H9 (cell line): ENCODE measurements at regions not wholly inside any gene's neighbourhood (a gene's known extent, or its start where the extent isn't known, plus 50 kb on each side); places are given as distances from the start of the nearest gene placed in this dataset.

Experiments used
- DNase-seq: peaks from one replicate; pipeline ENCODE4 v3.0.0-alpha.2; 2017
- H2AFZ ChIP-seq: one replicate; pipeline ENCODE4 v1.6.1; 2013; ENCODE audit warnings: mild to moderate bottlenecking, low read length, control low read depth, moderate library complexity
- H2AK5ac ChIP-seq: 2 replicates; pipeline ENCODE4 v1.6.1; 2013; ENCODE audit warnings: low read length, control low read depth, mixed read lengths; ENCODE audit not compliant: insufficient read length
- H2BK120ac ChIP-seq: one replicate; pipeline ENCODE4 v1.6.1; 2013; ENCODE audit warnings: low read depth, mild to moderate bottlenecking, low read length, control low read depth, inconsistent platforms; ENCODE audit not compliant: poor library complexity, severe bottlenecking
- H2BK12ac ChIP-seq: 2 replicates; pipeline ENCODE4 v1.6.1; 2013; ENCODE audit warnings: low read length, control low read depth, mixed read lengths, low read depth; ENCODE audit not compliant: insufficient read length
- H2BK15ac ChIP-seq: 2 replicates; pipeline ENCODE4 v1.6.1; 2013; ENCODE audit warnings: low read depth, low read length, control low read depth
- H2BK20ac ChIP-seq: one replicate; pipeline ENCODE4 v1.6.1; 2013; ENCODE audit warnings: low read depth, mild to moderate bottlenecking, low read length, control low read depth, inconsistent platforms; ENCODE audit not compliant: poor library complexity, severe bottlenecking
- H2BK5ac ChIP-seq: 2 replicates; pipeline ENCODE4 v1.6.1; 2013; ENCODE audit warnings: low read length, control low read depth, mixed read lengths; ENCODE audit not compliant: insufficient read length
- H3K14ac ChIP-seq: 2 replicates; pipeline ENCODE4 v1.6.1; 2013; ENCODE audit warnings: low read length, control low read depth; ENCODE audit not compliant: insufficient read depth
- H3K18ac ChIP-seq: 2 replicates; pipeline ENCODE4 v1.6.1; 2013; ENCODE audit warnings: low read depth, mild to moderate bottlenecking, mixed read lengths, low read length, control low read depth; ENCODE audit not compliant: insufficient read length
- H3K23ac ChIP-seq: 2 replicates; pipeline ENCODE4 v1.6.1; 2013; ENCODE audit warnings: low read length, control low read depth, mixed read lengths, low read depth; ENCODE audit not compliant: insufficient read length
- H3K23me2 ChIP-seq: 2 replicates; pipeline ENCODE4 v1.6.1; 2013; ENCODE audit warnings: low read depth, mild to moderate bottlenecking, mixed read lengths, low read length, control low read depth; ENCODE audit not compliant: insufficient read length, poor library complexity, severe bottlenecking
- H3K27ac ChIP-seq: 2 replicates; pipeline ENCODE4 v1.5.1; 2013; ENCODE audit warnings: low read length, control low read depth, mixed read lengths, low read depth; ENCODE audit not compliant: insufficient read length
- H3K27me3 ChIP-seq: 2 replicates; pipeline ENCODE4 v1.6.1; 2013; ENCODE audit warnings: low read length, control low read depth, inconsistent platforms; ENCODE audit not compliant: insufficient read depth
- H3K4ac ChIP-seq: 2 replicates; pipeline ENCODE4 v1.6.1; 2013; ENCODE audit warnings: low read depth, mild to moderate bottlenecking, control low read depth, inconsistent platforms, low read length, moderate library complexity
- H3K4me1 ChIP-seq: 2 replicates; pipeline ENCODE4 v1.6.1; 2013; ENCODE audit warnings: low read length, control low read depth, inconsistent platforms; ENCODE audit not compliant: insufficient read depth
- H3K4me2 ChIP-seq: 2 replicates; pipeline ENCODE4 v1.6.1; 2013; ENCODE audit warnings: low read length, control low read depth, mixed read lengths; ENCODE audit not compliant: insufficient read length, insufficient read depth
- H3K56ac ChIP-seq: 2 replicates; pipeline ENCODE4 v1.6.1; 2013; ENCODE audit warnings: low read depth, mild to moderate bottlenecking, mixed read lengths, low read length, control low read depth; ENCODE audit not compliant: insufficient read length
- H3K79me1 ChIP-seq: 2 replicates; pipeline ENCODE4 v1.6.1; 2013; ENCODE audit warnings: low read depth, mild to moderate bottlenecking, moderate library complexity, low read length, control low read depth, inconsistent platforms; ENCODE audit not compliant: insufficient read depth, poor library complexity, severe bottlenecking
- H3K79me2 ChIP-seq: 2 replicates; pipeline ENCODE4 v1.6.1; 2013; ENCODE audit warnings: low read length, control low read depth, inconsistent platforms; ENCODE audit not compliant: insufficient read depth
- H3K9ac ChIP-seq: 2 replicates; pipeline ENCODE4 v1.6.1; 2013; ENCODE audit warnings: low read length, control low read depth, mixed read lengths; ENCODE audit not compliant: insufficient read length; ENCODE audit errors: extremely low read depth
- H3K9me3 ChIP-seq: one replicate; pipeline ENCODE4 v1.6.1; 2013; ENCODE audit warnings: low read depth, low read length, inconsistent platforms; ENCODE audit not compliant: control insufficient read depth
- H3T11ph ChIP-seq: one replicate; pipeline ENCODE4 v1.6.1; 2013; ENCODE audit warnings: mild to moderate bottlenecking, low read length, control low read depth, inconsistent platforms
- H4K20me1 ChIP-seq: one replicate; pipeline ENCODE4 v1.6.1; 2013; ENCODE audit not compliant: control insufficient read depth, insufficient read length, insufficient read depth
- H4K5ac ChIP-seq: 2 replicates; pipeline ENCODE4 v1.6.1; 2013; ENCODE audit warnings: low read depth, mild to moderate bottlenecking, mixed read lengths, low read length, control low read depth; ENCODE audit not compliant: insufficient read length
- H4K8ac ChIP-seq: replicated peaks from 2 replicates; pipeline ENCODE4 v1.6.1; 2013; ENCODE audit warnings: low read length, control low read depth, mixed read lengths, low read depth; ENCODE audit not compliant: insufficient read length
- H4K91ac ChIP-seq: 2 replicates; pipeline ENCODE4 v1.6.1; 2013; ENCODE audit warnings: low read depth, mild to moderate bottlenecking, moderate library complexity, mixed read lengths, low read length, control low read depth; ENCODE audit not compliant: insufficient read length
- H3K27ac Mint-ChIP-seq, 3 experiments: 2 replicates in 2 of 3; 3 replicates in 1 of 3; pipeline ENCODE4 v1.8.0; 2020 to 2021; ENCODE audit warnings: mixed read lengths in 3 of 3, mild to moderate bottlenecking in 1 of 3, moderate library complexity in 1 of 3
- H3K27me3 Mint-ChIP-seq: 2 replicates; pipeline ENCODE4 v1.8.0; 2021; ENCODE audit warnings: low read depth, mild to moderate bottlenecking, moderate library complexity, mixed read lengths
- H3K36me3 Mint-ChIP-seq, 3 experiments: 2 replicates in 2 of 3; 3 replicates in 1 of 3; pipeline ENCODE4 v1.8.0; 2020 to 2021; ENCODE audit warnings: low read depth in 3 of 3, mixed read lengths in 3 of 3; ENCODE audit not compliant: insufficient read depth in 1 of 3
- H3K4me1 Mint-ChIP-seq, 2 experiments: 2 replicates each; pipeline ENCODE4 v1.8.0; 2020; ENCODE audit warnings: mixed read lengths in 2 of 2
- H3K4me3 Mint-ChIP-seq, 2 experiments: 2 replicates in 1 of 2; 3 replicates in 1 of 2; pipeline ENCODE4 v1.8.0; 2020 to 2021; ENCODE audit warnings: mild to moderate bottlenecking in 2 of 2, mixed read lengths in 2 of 2, moderate library complexity in 1 of 2
- H3K9me3 Mint-ChIP-seq, 2 experiments: 2 replicates in 1 of 2; 3 replicates in 1 of 2; pipeline ENCODE4 v1.8.0; 2020; ENCODE audit warnings: mild to moderate bottlenecking in 2 of 2, mixed read lengths in 2 of 2, moderate library complexity in 1 of 2
- WGBS: extraction: QIAGEN DNeasy Blood & Tissue Kit; methylation state at CpG from one replicate; pipeline ENCODE4 v1.1.7; 2013; ENCODE audit warnings: missing lambda C conversion rate, low lambda C conversion rate, mixed read lengths; ENCODE audit not compliant: insufficient read length; ENCODE audit errors: extremely low coverage; 5-methylcytosine and 5-hydroxymethylcytosine counted together
- TF ChIP-seq, protein P1 (sequence below): fragments of 200-600 bp; sonication (generic); conservative IDR thresholded peaks from 3 replicates; pipeline ENCODE4 v1.8.0; 2021; ENCODE audit warnings: antibody characterized with exemption, mild to moderate bottlenecking

DNA sequence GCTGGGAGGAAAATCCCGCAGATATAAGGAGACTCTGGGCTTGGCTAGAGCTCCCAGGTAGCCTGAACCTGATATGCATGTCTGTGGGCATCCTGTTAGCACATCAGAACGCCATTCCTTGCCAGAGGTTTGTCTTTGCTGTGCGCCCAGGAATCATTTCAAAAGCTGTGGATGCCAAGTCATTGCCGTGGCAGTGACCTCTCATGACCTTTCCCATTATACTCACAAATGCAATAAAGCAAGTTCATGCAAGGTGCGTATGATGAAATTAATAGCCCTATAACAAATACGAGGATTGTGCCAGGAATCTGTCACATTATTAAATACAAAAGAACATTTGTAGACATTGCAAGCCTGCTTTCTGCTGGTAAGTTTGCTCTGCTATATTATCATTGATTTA is 229.1 kb upstream of the PELI2 start:
- H2BK120ac ChIP-seq = no peak overlapping the region
- H3K4ac ChIP-seq = no peak overlapping the region
- H3K23ac ChIP-seq = no peak overlapping the region
- no peak overlapping the region for H4K8ac ChIP-seq
- no peaks in the 10 kb centered on the region for H3K9me3 ChIP-seq
- no peak overlapping the region for H2BK12ac ChIP-seq
- H2BK15ac ChIP-seq = no peak overlapping the region
- H3K23me2 ChIP-seq = no peaks in the 10 kb centered on the region
- H3K4me1 ChIP-seq = peaks cover 2% of the 10 kb centered on the region
- no CpG with 5 or more reads among the region's 6 CpGs for WGBS
- H3K79me1 ChIP-seq = no peaks in the 10 kb centered on the region
- peaks cover 36 to 47% of the 10 kb centered on the region in 2 experiments for H3K4me1 Mint-ChIP-seq
- H4K91ac ChIP-seq = no peak overlapping the region
- H3K79me2 ChIP-seq = no peaks in the 10 kb centered on the region
- no peak overlapping the region for H2AK5ac ChIP-seq
- no peak overlapping the region for H3T11ph ChIP-seq
- no peak overlapping the region for H3K56ac ChIP-seq
- no peak overlapping the region for H4K5ac ChIP-seq
- peaks cover 0 to 4% (median 0%) of the 10 kb centered on the region in 3 experiments; a peak in 2 of 7 replicates for H3K36me3 Mint-ChIP-seq
- H3K14ac ChIP-seq = no peak overlapping the region
- no peaks in the 10 kb centered on the region for H3K9me3 Mint-ChIP-seq
- H3K4me2 ChIP-seq = no peak overlapping the region
- no peak overlapping the region for H3K9ac ChIP-seq
- H2BK20ac ChIP-seq = no peak overlapping the region
- no peaks in the 10 kb centered on the region for H3K27me3 ChIP-seq
- no peak overlapping the region for H3K27ac ChIP-seq
- no peak overlapping the region for H2AFZ ChIP-seq
- no peak overlapping the region for H3K27ac Mint-ChIP-seq
- no peak overlapping the region for H2BK5ac ChIP-seq
- no peak overlapping the region for H3K18ac ChIP-seq
- TF ChIP-seq, protein P1, sequence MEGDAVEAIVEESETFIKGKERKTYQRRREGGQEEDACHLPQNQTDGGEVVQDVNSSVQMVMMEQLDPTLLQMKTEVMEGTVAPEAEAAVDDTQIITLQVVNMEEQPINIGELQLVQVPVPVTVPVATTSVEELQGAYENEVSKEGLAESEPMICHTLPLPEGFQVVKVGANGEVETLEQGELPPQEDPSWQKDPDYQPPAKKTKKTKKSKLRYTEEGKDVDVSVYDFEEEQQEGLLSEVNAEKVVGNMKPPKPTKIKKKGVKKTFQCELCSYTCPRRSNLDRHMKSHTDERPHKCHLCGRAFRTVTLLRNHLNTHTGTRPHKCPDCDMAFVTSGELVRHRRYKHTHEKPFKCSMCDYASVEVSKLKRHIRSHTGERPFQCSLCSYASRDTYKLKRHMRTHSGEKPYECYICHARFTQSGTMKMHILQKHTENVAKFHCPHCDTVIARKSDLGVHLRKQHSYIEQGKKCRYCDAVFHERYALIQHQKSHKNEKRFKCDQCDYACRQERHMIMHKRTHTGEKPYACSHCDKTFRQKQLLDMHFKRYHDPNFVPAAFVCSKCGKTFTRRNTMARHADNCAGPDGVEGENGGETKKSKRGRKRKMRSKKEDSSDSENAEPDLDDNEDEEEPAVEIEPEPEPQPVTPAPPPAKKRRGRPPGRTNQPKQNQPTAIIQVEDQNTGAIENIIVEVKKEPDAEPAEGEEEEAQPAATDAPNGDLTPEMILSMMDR = no peak
- no peaks in the 10 kb centered on the region for H4K20me1 ChIP-seq
- H3K27me3 Mint-ChIP-seq = no peaks in the 10 kb centered on the region
- no peak for DNase-seq
- H3K4me3 Mint-ChIP-seq = no peak overlapping the region
